ENCODE measurements at regions not wholly inside any gene's neighbourhood (a gene's known extent, or its start where the extent isn't known, plus 50 kb on each side); places are given as distances from the start of the nearest gene placed in this dataset. TPM values are rescaled to one million over a fixed set of nuclear protein-coding genes. Genes with fewer than 3 reads are reported as not detected.
"Not testable (repeated sequence)": the region's sequence is repeated elsewhere in the genome, so short reads cannot be mapped to it uniquely, and the experiment has no call there.

DNA sequence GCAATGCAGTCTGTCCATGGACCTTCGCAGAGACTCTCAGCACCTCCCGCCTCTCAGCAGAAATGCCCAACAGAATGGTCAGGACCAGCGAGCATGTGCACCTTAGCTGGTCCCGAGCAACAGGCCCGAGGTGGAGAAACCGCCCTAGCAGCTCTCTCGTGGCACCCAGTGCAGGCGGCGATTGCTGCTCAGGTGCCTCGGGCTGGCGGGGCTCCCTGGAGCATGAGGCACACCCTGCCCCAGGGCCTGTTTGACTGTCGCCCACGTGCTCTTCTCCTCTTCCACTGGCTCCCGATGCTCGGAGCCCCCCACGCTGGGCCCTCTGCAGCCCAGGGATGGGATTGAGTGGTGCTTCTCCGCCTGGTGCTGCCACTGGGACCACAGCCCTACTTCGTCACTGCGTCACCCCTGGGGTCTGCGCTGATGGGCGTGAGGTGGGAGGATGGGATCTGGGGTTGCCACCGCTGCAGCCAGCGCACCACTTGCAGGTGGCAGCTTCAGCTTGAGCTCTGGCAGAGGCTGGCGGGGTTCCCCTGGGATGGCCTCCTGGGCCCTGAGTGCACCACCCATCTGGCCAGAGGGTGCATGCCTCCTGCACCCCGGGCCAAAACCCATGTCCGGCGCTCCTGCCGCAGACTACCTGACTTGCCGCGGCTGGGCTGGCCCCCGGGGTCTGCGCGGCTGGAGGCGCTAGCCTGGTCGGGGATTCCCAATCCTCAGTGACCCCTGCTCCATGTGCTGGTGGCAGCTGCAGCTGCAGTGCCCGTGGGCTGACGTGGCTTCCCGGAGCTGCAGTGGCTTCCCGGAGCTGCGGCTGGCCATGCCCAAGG, 244.2 kb downstream of the FOXD4L6 start:
- peaks cover 0 to 83% of the 10 kb centered on the region in 2 donors for H3K9me3 ChIP-seq
- TF ChIP-seq, protein P1, sequence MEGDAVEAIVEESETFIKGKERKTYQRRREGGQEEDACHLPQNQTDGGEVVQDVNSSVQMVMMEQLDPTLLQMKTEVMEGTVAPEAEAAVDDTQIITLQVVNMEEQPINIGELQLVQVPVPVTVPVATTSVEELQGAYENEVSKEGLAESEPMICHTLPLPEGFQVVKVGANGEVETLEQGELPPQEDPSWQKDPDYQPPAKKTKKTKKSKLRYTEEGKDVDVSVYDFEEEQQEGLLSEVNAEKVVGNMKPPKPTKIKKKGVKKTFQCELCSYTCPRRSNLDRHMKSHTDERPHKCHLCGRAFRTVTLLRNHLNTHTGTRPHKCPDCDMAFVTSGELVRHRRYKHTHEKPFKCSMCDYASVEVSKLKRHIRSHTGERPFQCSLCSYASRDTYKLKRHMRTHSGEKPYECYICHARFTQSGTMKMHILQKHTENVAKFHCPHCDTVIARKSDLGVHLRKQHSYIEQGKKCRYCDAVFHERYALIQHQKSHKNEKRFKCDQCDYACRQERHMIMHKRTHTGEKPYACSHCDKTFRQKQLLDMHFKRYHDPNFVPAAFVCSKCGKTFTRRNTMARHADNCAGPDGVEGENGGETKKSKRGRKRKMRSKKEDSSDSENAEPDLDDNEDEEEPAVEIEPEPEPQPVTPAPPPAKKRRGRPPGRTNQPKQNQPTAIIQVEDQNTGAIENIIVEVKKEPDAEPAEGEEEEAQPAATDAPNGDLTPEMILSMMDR (IDR thresholded peaks at IDR 0.05) = no peak
- no peak for TF ChIP-seq POLR2A (IDR thresholded peaks at IDR 0.05)
- no peak overlapping the region for H3K4me3 ChIP-seq
- peaks cover 0 to 2% of the 10 kb centered on the region in 2 donors for H3K36me3 ChIP-seq
- intact Hi-C loops (cut with DNase I; ENCODE audit: low total_unique reads) = no loop called here
- no peaks in the 10 kb centered on the region for H3K27me3 ChIP-seq
- H3K4me1 ChIP-seq = no peaks in the 10 kb centered on the region
- H3K27ac ChIP-seq = no peak overlapping the region
- no peak for DNase-seq

DNA sequence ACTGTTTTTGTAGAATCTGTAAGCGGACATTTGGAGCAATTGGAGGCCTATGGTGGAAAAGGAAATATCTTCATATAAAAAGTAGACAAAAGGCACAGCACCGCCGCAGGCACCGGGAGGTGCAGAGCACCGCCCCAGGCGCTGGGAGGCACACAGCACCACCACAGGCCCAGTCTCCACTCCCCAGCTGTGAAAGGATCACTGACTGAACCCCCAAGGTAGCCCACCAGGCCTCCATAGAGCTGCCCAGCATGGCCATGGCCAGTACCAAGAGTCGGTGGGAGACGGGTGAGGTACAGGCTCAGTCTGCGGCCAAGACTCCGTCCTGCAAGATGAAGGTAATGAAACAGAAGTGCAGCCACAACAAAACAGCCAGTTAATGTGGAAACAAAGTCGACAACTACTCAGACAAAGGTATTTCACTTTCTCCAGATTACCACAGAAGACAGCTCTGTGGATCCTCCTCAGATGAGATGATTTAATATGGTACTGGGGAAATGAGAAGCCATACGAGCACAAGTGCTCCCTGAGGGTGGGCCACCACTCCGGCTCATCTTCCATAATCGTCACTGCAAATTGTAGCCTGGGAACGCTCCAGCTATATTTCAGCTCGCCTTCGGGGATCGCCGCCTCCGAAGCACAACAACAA, 244.9 kb downstream of the FOXD4L6 start:
- DNase-seq; H3K27me3 ChIP-seq; H3K27ac ChIP-seq; H3K4me1 ChIP-seq; H3K4me3 ChIP-seq; H3K36me3 ChIP-seq; intact Hi-C loops (cut with DNase I; ENCODE audit: low total_unique reads): not testable (repeated sequence)
- peaks cover 0 to 79% of the 10 kb centered on the region in 2 donors for H3K9me3 ChIP-seq

DNA sequence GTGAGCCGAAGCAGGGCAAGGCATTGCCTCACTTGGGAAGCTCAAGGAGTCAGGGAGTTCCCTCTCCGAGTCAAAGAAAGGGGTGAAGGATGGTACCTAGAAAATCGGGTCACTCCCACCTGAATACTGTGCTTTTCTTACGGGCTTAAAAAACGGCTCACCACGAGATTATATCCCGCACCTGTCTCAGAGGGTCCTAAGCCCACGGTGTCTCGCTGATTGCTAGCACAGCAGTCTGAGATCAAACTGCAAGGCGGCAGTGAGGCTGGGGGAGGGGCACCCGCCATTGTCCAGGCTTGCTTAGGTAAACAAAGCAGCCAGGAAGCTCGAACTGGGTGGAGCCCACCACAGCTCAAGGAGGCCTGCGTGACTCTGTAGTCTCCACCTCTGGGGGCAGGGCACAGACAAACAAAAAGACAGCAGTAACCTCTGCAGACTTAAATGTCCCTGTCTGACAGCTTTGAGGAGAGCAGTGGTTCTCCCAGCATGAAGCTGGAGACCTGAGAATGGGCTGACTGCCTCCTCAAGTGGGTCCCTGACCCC, 254.7 kb downstream of the FOXD4L6 start:
- H3K27me3 ChIP-seq; H3K36me3 ChIP-seq; H3K27ac ChIP-seq; H3K4me3 ChIP-seq; DNase-seq; H3K4me1 ChIP-seq; intact Hi-C loops (cut with DNase I; ENCODE audit: low total_unique reads): not testable (repeated sequence)
- H3K9me3 ChIP-seq = peaks cover 0 to 39% of the 10 kb centered on the region in 2 donors

DNA sequence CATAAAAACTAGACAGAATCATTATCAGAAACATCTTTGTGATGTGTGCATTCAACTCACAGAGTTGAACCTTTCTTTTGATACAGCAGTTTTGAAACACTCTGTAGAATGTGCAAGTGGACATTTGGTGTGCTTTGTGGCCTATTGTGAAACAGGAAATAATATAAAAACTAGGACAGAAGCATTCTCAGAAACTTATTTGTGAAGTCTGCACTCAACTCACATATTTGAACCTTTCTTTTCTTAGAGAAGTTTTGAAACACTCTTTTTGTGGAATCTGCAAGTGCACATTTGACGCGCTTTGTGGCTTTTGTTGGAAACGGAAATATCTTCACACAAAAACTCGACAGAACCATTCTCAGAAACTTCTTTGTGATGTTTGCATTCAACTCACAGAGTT, 260.0 kb downstream of the FOXD4L6 start:
- DNase-seq; H3K36me3 ChIP-seq; H3K4me3 ChIP-seq; intact Hi-C loops (cut with DNase I; ENCODE audit: low total_unique reads); H3K27ac ChIP-seq; H3K4me1 ChIP-seq; H3K27me3 ChIP-seq: not testable (repeated sequence)
- H3K9me3 ChIP-seq = peaks cover 0 to 37% of the 10 kb centered on the region in 2 donors

MicroRNAs in the stretch of these regions (microRNA counts, 767-probe panel; counts per million panel counts)
- microRNA hsa-miR-1299 = 0 counts per million in 2 donors

Small RNAs in the stretch of these regions (microRNA-seq; reads per million reads assigned to microRNA genes)
- gene MIR1299 (ENCODE audit: borderline microRNAs expressed, borderline replicate concordance) = not detected

Small RNAs in the stretch of these regions (small RNA-seq; reads per million reads assigned to genes)
- gene AL353626.2 (not detected), gene MIR1299 (not detected)
